HUES64 (cell line): ENCODE measurements at regions not wholly inside any gene's neighbourhood (a gene's known extent, or its start where the extent isn't known, plus 50 kb on each side); places are given as distances from the start of the nearest gene placed in this dataset.

ENCODE experiments used
- H3K27ac ChIP-seq: 2 replicates; pipeline ENCODE4 v1.7.0; 2013; ENCODE audit warnings: low read depth, low read length, inconsistent platforms
- H3K27me3 ChIP-seq: 2 replicates; pipeline ENCODE4 v1.6.1; 2013; ENCODE audit warnings: mild to moderate bottlenecking, low read length; ENCODE audit not compliant: insufficient read depth
- H3K36me3 ChIP-seq: 2 replicates; pipeline ENCODE4 v1.6.1; 2013; ENCODE audit warnings: mild to moderate bottlenecking, low read length; ENCODE audit not compliant: insufficient read depth
- H3K4me1 ChIP-seq: 2 replicates; pipeline ENCODE4 v1.6.1; 2013; ENCODE audit warnings: mild to moderate bottlenecking, low read length, moderate library complexity; ENCODE audit not compliant: insufficient read depth
- H3K4me3 ChIP-seq: 2 replicates; pipeline ENCODE4 v1.5.1; 2013; ENCODE audit warnings: mild to moderate bottlenecking, low read length, moderate library complexity
- H3K9ac ChIP-seq: 2 replicates; pipeline ENCODE4 v1.6.1; 2013; ENCODE audit warnings: mild to moderate bottlenecking, low read depth, low read length
- H3K9me3 ChIP-seq: 2 replicates; pipeline ENCODE4 v1.6.1; 2013; ENCODE audit warnings: low read depth, low read length; ENCODE audit not compliant: insufficient read depth
- WGBS: fragments of 150-250, 120-280 bp; methylation state at CpG from one replicate; pipeline ENCODE4 v1.1.7; 2013; ENCODE audit warnings: missing lambda C conversion rate; 5-methylcytosine and 5-hydroxymethylcytosine counted together

DNA sequence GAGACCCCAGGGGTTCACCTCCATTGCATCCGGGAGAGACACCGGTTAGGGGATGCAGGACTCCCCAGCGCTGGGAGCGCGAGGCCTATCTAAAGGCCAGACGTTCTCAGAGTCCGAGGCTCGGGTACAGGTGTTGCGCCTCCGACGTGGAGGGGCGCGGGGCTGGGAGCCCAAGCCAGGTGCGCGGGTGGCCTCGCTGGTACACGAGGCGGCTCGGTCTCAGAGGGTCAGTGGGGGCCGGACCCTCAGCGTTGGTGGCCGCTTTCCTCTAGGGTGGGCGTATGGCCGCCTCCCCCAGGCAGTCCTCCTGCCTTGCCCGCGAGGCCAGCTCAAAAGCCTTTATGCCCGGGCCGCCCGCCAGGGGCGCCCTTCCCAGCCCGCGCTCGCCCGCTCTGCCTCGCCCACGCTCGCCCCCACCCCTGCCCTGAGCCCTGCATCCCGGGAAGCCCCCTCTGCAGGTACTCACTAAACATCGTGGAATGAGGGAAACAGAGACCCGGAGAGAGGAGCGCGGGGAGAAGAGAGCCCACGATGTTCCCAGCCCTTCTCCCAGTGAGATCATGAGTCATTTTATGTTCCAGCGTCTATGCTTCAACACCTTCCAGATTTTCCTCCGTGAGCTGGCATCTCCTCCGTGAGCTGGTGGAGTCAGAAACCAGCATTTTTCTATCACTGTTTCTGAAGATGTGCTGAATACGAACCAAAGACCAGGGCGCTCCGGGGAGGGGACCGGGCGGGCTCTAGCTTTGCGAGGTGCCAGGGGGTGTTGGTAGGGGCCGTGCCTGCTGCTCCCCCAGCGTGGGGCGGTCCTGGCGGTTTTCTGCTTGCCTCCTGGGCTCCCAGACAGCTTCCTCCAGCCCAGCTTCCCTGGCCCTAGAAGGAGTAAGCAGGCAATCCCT lies 73.8 kb downstream of the DIO3 start:
- Histone ChIP-seq H3K9ac (no peak overlapping the region), H3K9me3 (no peaks in the 10 kb centered on the region), H3K27ac (no peak overlapping the region), H3K27me3 (no peaks in the 10 kb centered on the region), H3K4me3 (no peak overlapping the region), H3K36me3 (no peaks in the 10 kb centered on the region), H3K4me1 (no peaks in the 10 kb centered on the region)
- WGBS, result 95% methylated on average over 56 of the region's 56 CpGs

- WGBS, result 93% methylated on average over 18 of the region's 18 CpGs
- H3K9ac ChIP-seq, result no peak overlapping the region
- no peaks in the 10 kb centered on the region; the same call in 1 of the 2 replicates for H3K27me3 ChIP-seq
- no peaks in the 10 kb centered on the region for H3K9me3 ChIP-seq
- no peaks in the 10 kb centered on the region for H3K4me1 ChIP-seq
- H3K36me3 ChIP-seq, result no peaks in the 10 kb centered on the region
- no peak overlapping the region for H3K27ac ChIP-seq
- no peak overlapping the region for H3K4me3 ChIP-seq
These were observed 74.7 kb downstream of the DIO3 start for GRCh38 chr14:101635749-101636560.

DNA sequence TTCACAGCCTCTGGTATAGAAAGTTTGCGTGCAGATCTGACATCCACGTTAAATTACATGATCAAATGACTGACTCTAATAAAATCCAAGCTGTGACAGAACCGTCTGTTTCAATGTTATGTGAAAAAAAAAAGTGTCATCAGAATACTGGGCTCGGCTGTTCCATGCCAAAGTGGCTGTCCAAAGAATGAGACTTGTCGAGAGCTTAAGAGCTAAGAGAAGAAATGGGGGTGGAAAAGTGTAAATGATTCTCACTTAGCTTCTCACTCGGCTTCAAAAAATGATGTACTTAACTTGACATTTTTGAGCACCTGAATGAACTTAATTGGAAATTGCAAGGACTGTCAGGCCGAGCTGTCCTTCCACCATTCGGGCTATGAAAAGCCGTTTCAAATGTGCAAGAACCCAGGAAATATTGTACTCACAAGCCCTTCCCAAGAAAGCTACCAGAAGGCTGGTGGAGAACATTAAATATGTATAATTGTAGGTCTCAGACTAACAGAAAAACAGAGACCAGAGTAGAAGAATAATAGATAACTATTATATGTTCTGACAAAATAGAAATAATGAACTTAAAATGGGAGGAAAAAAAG lies 78.0 kb downstream of the DIO3 start:
- Histone ChIP-seq H3K4me1 (no peaks in the 10 kb centered on the region), H3K9ac (no peak overlapping the region), H3K36me3 (no peaks in the 10 kb centered on the region), H3K4me3 (no peak overlapping the region), H3K27ac (no peak overlapping the region), H3K9me3 (peaks cover 4% of the 10 kb centered on the region; the same call in 1 of the 2 replicates), H3K27me3 (no peaks in the 10 kb centered on the region; the same call in 1 of the 2 replicates)
- 93% methylated on average over 9 of the region's 9 CpGs for WGBS

GRCh38 chr14:101643651-101644050 lies 82.4 kb downstream of the DIO3 start:
- H3K36me3 ChIP-seq, result no peaks in the 10 kb centered on the region
- no peak overlapping the region for H3K27ac ChIP-seq
- H3K9me3 ChIP-seq, result peaks cover 4% of the 10 kb centered on the region; the same call in 1 of the 2 replicates
- no CpG with 5 or more reads among the region's 6 CpGs for WGBS
- no peak overlapping the region for H3K9ac ChIP-seq
- no peaks in the 10 kb centered on the region for H3K4me1 ChIP-seq
- H3K27me3 ChIP-seq, result no peaks in the 10 kb centered on the region; the same call in 1 of the 2 replicates
- no peak overlapping the region for H3K4me3 ChIP-seq

DNA sequence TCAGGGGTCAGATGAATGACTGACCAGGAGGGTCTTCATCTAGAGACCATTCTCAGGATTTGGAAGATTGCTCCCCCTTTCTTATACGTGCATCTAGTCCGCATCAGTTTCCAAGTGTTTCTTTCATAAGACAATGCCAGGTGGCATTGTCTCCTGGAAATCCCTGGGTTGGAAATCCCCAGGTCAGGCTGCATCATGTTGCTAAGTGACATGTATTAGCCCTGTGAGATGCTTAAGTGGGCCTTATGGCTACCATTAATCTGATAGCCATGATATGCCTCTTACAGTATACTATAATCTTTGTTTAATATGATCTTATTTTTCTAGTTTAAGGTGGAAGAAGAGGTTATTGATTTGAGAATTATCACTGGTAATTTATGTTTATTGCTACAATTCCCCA lies 92.8 kb downstream of the DIO3 start:
- peaks cover 8% of the 10 kb centered on the region for H3K27me3 ChIP-seq
- no peaks in the 10 kb centered on the region for H3K36me3 ChIP-seq
- H3K27ac ChIP-seq, result no peak overlapping the region
- H3K9me3 ChIP-seq, result no peaks in the 10 kb centered on the region
- 91% methylated on average over 2 of the region's 2 CpGs for WGBS
- H3K9ac ChIP-seq, result no peak overlapping the region
- no peak overlapping the region for H3K4me3 ChIP-seq
- no peaks in the 10 kb centered on the region for H3K4me1 ChIP-seq

GRCh38 chr14:101657372-101657771 lies 96.1 kb downstream of the DIO3 start:
- Histone ChIP-seq H3K9ac (no peak overlapping the region), H3K27ac (no peak overlapping the region), H3K27me3 (peaks cover 14% of the 10 kb centered on the region), H3K4me1 (no peaks in the 10 kb centered on the region), H3K9me3 (no peaks in the 10 kb centered on the region), H3K36me3 (no peaks in the 10 kb centered on the region), H3K4me3 (no peak overlapping the region)

GRCh38 chr14:101665478-101666078 lies 95.9 kb upstream of the PPP2R5C start:
- Histone ChIP-seq H3K4me1 (no peaks in the 10 kb centered on the region), H3K36me3 (no peaks in the 10 kb centered on the region), H3K9ac (no peak overlapping the region), H3K4me3 (no peak overlapping the region), H3K27ac (no peak overlapping the region), H3K27me3 (peaks cover 11% of the 10 kb centered on the region; the same call in 1 of the 2 replicates), H3K9me3 (peaks cover 20% of the 10 kb centered on the region)
- WGBS, result 76% methylated on average over 3 of the region's 3 CpGs

GRCh38 chr14:101666264-101666663 lies 95.2 kb upstream of the PPP2R5C start:
- H3K27me3 ChIP-seq, result peaks cover 6% of the 10 kb centered on the region; the same call in 1 of the 2 replicates
- 92% methylated on average over 16 of the region's 16 CpGs for WGBS
- no peaks in the 10 kb centered on the region for H3K4me1 ChIP-seq
- no peaks in the 10 kb centered on the region for H3K36me3 ChIP-seq
- no peak overlapping the region for H3K9ac ChIP-seq
- H3K27ac ChIP-seq, result no peak overlapping the region
- peaks cover 25% of the 10 kb centered on the region for H3K9me3 ChIP-seq
- no peak overlapping the region for H3K4me3 ChIP-seq

GRCh38 chr14:101669629-101670028 lies 91.9 kb upstream of the PPP2R5C start:
- Histone ChIP-seq H3K27me3 (no peaks in the 10 kb centered on the region), H3K27ac (no peak overlapping the region)

GRCh38 chr14:101673873-101674272 lies 87.6 kb upstream of the PPP2R5C start:
- Histone ChIP-seq H3K4me3 (no peak overlapping the region), H3K4me1 (no peaks in the 10 kb centered on the region), H3K9ac (no peak overlapping the region), H3K27me3 (no peaks in the 10 kb centered on the region), H3K36me3 (no peaks in the 10 kb centered on the region), H3K9me3 (peaks cover 20% of the 10 kb centered on the region), H3K27ac (no peak overlapping the region)
- WGBS, result 77% methylated on average over 5 of the region's 5 CpGs

More at GRCh38 chr14:101669629-101670028, 91.9 kb upstream of the PPP2R5C start:
- no peaks in the 10 kb centered on the region for H3K4me1 ChIP-seq
- H3K36me3 ChIP-seq, result no peaks in the 10 kb centered on the region
- H3K9me3 ChIP-seq, result peaks cover 25% of the 10 kb centered on the region
- no peak overlapping the region for H3K9ac ChIP-seq
- no peak overlapping the region for H3K4me3 ChIP-seq
